ENCODE measurements at regions not wholly inside any gene's neighbourhood (a gene's known extent, or its start where the extent isn't known, plus 50 kb on each side); places are given as distances from the start of the nearest gene placed in this dataset.

DNA sequence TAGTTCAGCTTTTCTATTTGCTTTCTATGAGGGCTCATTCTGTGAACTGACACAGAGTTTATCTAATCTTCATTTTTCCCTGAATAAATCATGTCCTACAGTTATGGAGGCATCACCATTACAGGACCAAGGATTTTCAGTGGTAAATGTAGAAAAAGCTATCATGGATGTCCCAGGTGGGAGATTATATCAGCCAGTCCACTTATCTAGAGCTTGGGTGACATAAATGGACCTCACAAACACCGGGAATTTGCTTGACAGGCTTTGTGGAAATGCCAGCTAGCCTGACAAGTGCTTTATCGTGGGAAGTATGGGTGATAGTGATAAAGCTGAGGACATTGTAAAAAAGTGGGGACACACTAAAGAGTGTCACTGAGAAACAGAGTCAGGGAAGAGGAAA is 1015.2 kb upstream of the SLIT2 start:
- CTCF ChIA-PET (ENCODE audit: low intra/inter-chr PET ratio, low total read pairs) = no interaction called here

DNA sequence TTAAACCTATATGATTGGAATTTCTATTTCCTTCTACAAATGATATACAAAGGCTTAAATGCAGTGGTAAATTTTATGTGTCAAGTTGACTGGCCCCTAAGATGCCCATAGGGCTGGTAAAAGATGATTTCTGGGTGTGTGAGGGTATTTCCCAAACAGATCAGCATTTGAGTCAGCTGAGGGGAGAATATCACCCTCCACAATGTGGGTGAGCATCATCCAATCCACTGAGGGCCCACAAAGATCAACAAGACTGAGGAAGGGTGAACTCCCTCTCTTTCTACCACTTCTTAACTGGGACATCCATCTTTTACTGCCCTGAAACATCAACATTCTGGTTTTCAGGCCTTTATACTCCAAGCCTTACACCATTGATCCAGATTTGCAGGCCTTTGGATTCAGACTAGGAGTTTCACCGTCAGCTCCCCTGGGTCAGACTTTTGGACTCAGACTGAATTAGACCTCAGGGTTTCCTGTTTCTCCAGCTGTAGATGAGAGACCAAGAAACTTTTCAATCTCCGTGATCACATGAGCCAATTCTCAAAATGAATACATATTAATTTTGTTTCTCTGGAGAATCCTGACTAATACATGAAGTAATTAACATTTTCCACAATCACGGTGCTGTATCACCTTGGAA is 1020.7 kb upstream of the SLIT2 start:
- TF ChIP-seq RBAK (CRISPR knock-in tag; IDR thresholded peaks at IDR 0.05) (no peak), MAFK (conservative IDR thresholded peaks at IDR 0.05 in 1 of 2, IDR thresholded peaks at IDR 0.05 in 1 of 2; ENCODE audit: low read length in 2 of 2) (no peak), RNF2 (conservative IDR thresholded peaks at IDR 0.05; ENCODE audit: low read depth) (no peak), HMG20A (CRISPR knock-in tag; IDR thresholded peaks at IDR 0.05; ENCODE audit: borderline replicate concordance) (no peak), RFXANK (CRISPR knock-in tag; IDR thresholded peaks at IDR 0.05) (no peak), SOX13 (IDR thresholded peaks at IDR 0.05) (no peak), SOX13 (CRISPR knock-in tag; conservative IDR thresholded peaks at IDR 0.05 in 1 of 2, IDR thresholded peaks at IDR 0.05 in 1 of 2) (no peak), ZNF251 (CRISPR knock-in tag; IDR thresholded peaks at IDR 0.05) (no peak), SMAD3 (CRISPR knock-in tag; IDR thresholded peaks at IDR 0.05) (no peak), HNF4A (CRISPR knock-in tag; IDR thresholded peaks at IDR 0.05) (no peak), ZFP90 (CRISPR knock-in tag; IDR thresholded peaks at IDR 0.05; ENCODE audit: borderline replicate concordance) (no peak), ATRX (CRISPR knock-in tag; IDR thresholded peaks at IDR 0.05; ENCODE audit: borderline replicate concordance) (no peak), GABPA (IDR thresholded peaks at IDR 0.05; ENCODE audit: low read depth, low read length) (no peak), GABPA (CRISPR knock-in tag; IDR thresholded peaks at IDR 0.05; ENCODE audit: low read depth) (no peak)
- FAIRE-seq (no peak), ATAC-seq (no peak), DNase-seq (ENCODE audit: low spot score) (no peak)
- Histone ChIP-seq H4K20me1 (ENCODE audit: insufficient read depth, low read length) (no peaks in the 10 kb centered on the region), H2AFZ (ENCODE audit: low read length) (no peak overlapping the region), H3K9ac (ENCODE audit: insufficient read depth, low read depth, low read length) (no peak overlapping the region), H3K27ac (ENCODE audit: extremely low read length, insufficient read depth, low read length) (no peak overlapping the region), H3K36me3 (replicated peaks in 1 of 2; ENCODE audit: control insufficient read depth in 1 of 2, insufficient read depth in 2 of 2, low read length in 2 of 2) (no peaks in the 10 kb centered on the region), H3K79me2 (ENCODE audit: insufficient read depth, low read length) (no peaks in the 10 kb centered on the region), H3K4me3 (replicated peaks in 1 of 3; ENCODE audit: insufficient read depth in 1 of 3, low read depth in 2 of 3, low read length in 3 of 3) (no peak overlapping the region), H3K9me3 (ENCODE audit: low read length) (peaks cover 59% of the 10 kb centered on the region), H3K4me2 (ENCODE audit: low read depth, low read length) (no peak overlapping the region), H3K27me3 (ENCODE audit: control insufficient read depth in 1 of 2, insufficient read depth in 2 of 2, low read length in 2 of 2) (no peaks in the 10 kb centered on the region; a peak in 1 of 5 replicates), H3K4me1 (ENCODE audit: insufficient read depth, low read length) (no peaks in the 10 kb centered on the region)
- WGBS (ENCODE audit: low lambda C conversion rate) = 3% methylated on average over 3 of the region's 3 CpGs
- intact Hi-C loops (cut with micrococcal nuclease; ENCODE audit: unreplicated experiment) = no loop called here
- in situ Hi-C loops (cut with HindIII; ENCODE audit: extremely low pct_ligation_motif_present, low pct_unique_long_range_greater_than_20kb) = no loop called here
- no TSS peak for BruUV-seq (replicated peaks)
- ChIA-PET CTCF (ENCODE audit: low intra/inter-chr PET ratio, low total read pairs) (no interaction called here), POLR2A (no interaction called here)

More for the DNA sequence above, 1015.2 kb upstream of the SLIT2 start:
- POLR2A ChIA-PET = no interaction called here
- 0% methylated on average over 2 of the region's 2 CpGs for WGBS (ENCODE audit: low lambda C conversion rate)
- in situ Hi-C loops (cut with HindIII; ENCODE audit: extremely low pct_ligation_motif_present, low pct_unique_long_range_greater_than_20kb) (no loop called here), intact Hi-C loops (cut with micrococcal nuclease; ENCODE audit: unreplicated experiment) (no loop called here)
- no peak for DNase-seq (ENCODE audit: low spot score)
- H3K9me3 ChIP-seq (ENCODE audit: low read length) = peaks cover 81% of the 10 kb centered on the region
- FAIRE-seq = no peak
- H4K20me1 ChIP-seq (ENCODE audit: insufficient read depth, low read length) = no peaks in the 10 kb centered on the region
- TF ChIP-seq, protein P1, sequence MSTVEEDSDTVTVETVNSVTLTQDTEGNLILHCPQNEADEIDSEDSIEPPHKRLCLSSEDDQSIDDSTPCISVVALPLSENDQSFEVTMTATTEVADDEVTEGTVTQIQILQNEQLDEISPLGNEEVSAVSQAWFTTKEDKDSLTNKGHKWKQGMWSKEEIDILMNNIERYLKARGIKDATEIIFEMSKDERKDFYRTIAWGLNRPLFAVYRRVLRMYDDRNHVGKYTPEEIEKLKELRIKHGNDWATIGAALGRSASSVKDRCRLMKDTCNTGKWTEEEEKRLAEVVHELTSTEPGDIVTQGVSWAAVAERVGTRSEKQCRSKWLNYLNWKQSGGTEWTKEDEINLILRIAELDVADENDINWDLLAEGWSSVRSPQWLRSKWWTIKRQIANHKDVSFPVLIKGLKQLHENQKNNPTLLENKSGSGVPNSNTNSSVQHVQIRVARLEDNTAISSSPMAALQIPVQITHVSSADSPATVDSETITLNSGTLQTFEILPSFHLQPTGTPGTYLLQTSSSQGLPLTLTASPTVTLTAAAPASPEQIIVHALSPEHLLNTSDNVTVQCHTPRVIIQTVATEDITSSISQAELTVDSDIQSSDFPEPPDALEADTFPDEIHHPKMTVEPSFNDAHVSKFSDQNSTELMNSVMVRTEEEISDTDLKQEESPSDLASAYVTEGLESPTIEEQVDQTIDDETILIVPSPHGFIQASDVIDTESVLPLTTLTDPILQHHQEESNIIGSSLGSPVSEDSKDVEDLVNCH (CRISPR knock-in tag; IDR thresholded peaks at IDR 0.05) = no peak
- no peak for TF ChIP-seq MXD4 (CRISPR knock-in tag; IDR thresholded peaks at IDR 0.05)
- H3K27ac ChIP-seq (ENCODE audit: extremely low read length, insufficient read depth, low read length) = no peak overlapping the region
- no TSS peak for BruUV-seq (replicated peaks)
- H3K9ac ChIP-seq (ENCODE audit: insufficient read depth, low read depth, low read length) = no peak overlapping the region
- no peaks in the 10 kb centered on the region for H3K4me1 ChIP-seq (ENCODE audit: insufficient read depth, low read length)
- H2AFZ ChIP-seq (ENCODE audit: low read length) = no peak overlapping the region
- ATAC-seq = no peak
- H3K4me3 ChIP-seq (replicated peaks in 1 of 3; ENCODE audit: insufficient read depth in 1 of 3, low read depth in 2 of 3, low read length in 3 of 3) = no peak overlapping the region
- H3K4me2 ChIP-seq (ENCODE audit: low read depth, low read length) = no peak overlapping the region
- no peaks in the 10 kb centered on the region for H3K36me3 ChIP-seq (replicated peaks in 1 of 2; ENCODE audit: control insufficient read depth in 1 of 2, insufficient read depth in 2 of 2, low read length in 2 of 2)
- H3K79me2 ChIP-seq (ENCODE audit: insufficient read depth, low read length) = no peaks in the 10 kb centered on the region
- H3K27me3 ChIP-seq (ENCODE audit: control insufficient read depth in 1 of 2, insufficient read depth in 2 of 2, low read length in 2 of 2) = no peaks in the 10 kb centered on the region; a peak in 1 of 5 replicates

Data from HepG2 (cell line).